ENCODE measurements at regions not wholly inside any gene's neighbourhood (a gene's known extent, or its start where the extent isn't known, plus 50 kb on each side); places are given as distances from the start of the nearest gene placed in this dataset.

DNA sequence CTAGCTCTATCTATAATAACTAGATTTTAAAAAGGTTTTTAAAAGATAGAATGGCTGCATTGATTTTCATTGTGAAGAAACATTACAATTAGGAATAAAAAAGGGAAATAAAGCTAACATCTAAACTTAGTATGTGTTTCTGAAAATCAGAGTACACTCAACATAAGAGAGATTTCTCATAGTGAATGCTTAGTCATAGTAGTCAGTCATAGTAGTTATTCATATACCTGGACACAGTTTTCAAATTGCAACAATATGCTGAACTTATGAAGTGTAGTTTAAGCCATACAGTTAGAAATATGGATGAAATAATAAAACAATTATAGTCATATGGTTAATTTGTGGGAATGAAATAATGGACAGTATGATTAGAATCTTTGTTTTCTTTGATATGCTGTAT is 273.0 kb upstream of the CTNND2 start:
- H3K27me3 ChIP-seq, result no peaks in the 10 kb centered on the region
- H3K9me3 ChIP-seq (ENCODE audit: low read depth), result no peaks in the 10 kb centered on the region
- TF ChIP-seq EZH2phosphoT487 (IDR thresholded peaks at IDR 0.05; ENCODE audit: low read depth, severe bottlenecking, unreplicated experiment), result no peak
- TF ChIP-seq, protein P1, sequence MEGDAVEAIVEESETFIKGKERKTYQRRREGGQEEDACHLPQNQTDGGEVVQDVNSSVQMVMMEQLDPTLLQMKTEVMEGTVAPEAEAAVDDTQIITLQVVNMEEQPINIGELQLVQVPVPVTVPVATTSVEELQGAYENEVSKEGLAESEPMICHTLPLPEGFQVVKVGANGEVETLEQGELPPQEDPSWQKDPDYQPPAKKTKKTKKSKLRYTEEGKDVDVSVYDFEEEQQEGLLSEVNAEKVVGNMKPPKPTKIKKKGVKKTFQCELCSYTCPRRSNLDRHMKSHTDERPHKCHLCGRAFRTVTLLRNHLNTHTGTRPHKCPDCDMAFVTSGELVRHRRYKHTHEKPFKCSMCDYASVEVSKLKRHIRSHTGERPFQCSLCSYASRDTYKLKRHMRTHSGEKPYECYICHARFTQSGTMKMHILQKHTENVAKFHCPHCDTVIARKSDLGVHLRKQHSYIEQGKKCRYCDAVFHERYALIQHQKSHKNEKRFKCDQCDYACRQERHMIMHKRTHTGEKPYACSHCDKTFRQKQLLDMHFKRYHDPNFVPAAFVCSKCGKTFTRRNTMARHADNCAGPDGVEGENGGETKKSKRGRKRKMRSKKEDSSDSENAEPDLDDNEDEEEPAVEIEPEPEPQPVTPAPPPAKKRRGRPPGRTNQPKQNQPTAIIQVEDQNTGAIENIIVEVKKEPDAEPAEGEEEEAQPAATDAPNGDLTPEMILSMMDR (IDR thresholded peaks at IDR 0.05; ENCODE audit: poor library complexity), result no peak
- TF ChIP-seq EZH2 (IDR thresholded peaks at IDR 0.05; ENCODE audit: borderline replicate concordance), result no peak
- H3K9me2 ChIP-seq (replicated peaks; ENCODE audit: insufficient read depth), result no peaks in the 10 kb centered on the region
- H3K36me3 ChIP-seq (replicated peaks; ENCODE audit: insufficient read depth, low read depth), result no peaks in the 10 kb centered on the region
- no peak for DNase-seq (ENCODE audit: low spot score)
- H3K79me2 ChIP-seq, result no peaks in the 10 kb centered on the region
- no peaks in the 10 kb centered on the region for H4K20me1 ChIP-seq (ENCODE audit: insufficient read depth, poor library complexity, severe bottlenecking)
- no peak overlapping the region for H3K4me3 ChIP-seq
- no peak overlapping the region for H3K4me2 ChIP-seq
- H3K27ac ChIP-seq, result no peak overlapping the region
- no peak overlapping the region for H2AFZ ChIP-seq
- H3K4me1 ChIP-seq (ENCODE audit: insufficient read depth), result no peaks in the 10 kb centered on the region

- Histone ChIP-seq H3K79me2 (no peaks in the 10 kb centered on the region), H4K20me1 (ENCODE audit: insufficient read depth, poor library complexity, severe bottlenecking) (no peaks in the 10 kb centered on the region)
Measured at GRCh38 chr5:12175914-12176585, 271.8 kb upstream of the CTNND2 start.

GRCh38 chr5:12174734-12175133 is 270.5 kb upstream of the CTNND2 start:
- Histone ChIP-seq H3K4me3 (no peak overlapping the region), H3K9me2 (replicated peaks; ENCODE audit: insufficient read depth) (no peaks in the 10 kb centered on the region), H2AFZ (no peak overlapping the region), H3K9me3 (ENCODE audit: low read depth) (no peaks in the 10 kb centered on the region), H3K4me1 (ENCODE audit: insufficient read depth) (no peaks in the 10 kb centered on the region), H3K79me2 (no peaks in the 10 kb centered on the region), H3K27me3 (no peaks in the 10 kb centered on the region), H3K27ac (no peak overlapping the region), H3K36me3 (replicated peaks; ENCODE audit: insufficient read depth, low read depth) (no peaks in the 10 kb centered on the region), H3K4me2 (no peak overlapping the region), H4K20me1 (ENCODE audit: insufficient read depth, poor library complexity, severe bottlenecking) (no peaks in the 10 kb centered on the region)
- TF ChIP-seq EZH2 (IDR thresholded peaks at IDR 0.05; ENCODE audit: borderline replicate concordance), result no peak
- TF ChIP-seq EZH2phosphoT487 (IDR thresholded peaks at IDR 0.05; ENCODE audit: low read depth, severe bottlenecking, unreplicated experiment), result no peak
- TF ChIP-seq, protein P1 (IDR thresholded peaks at IDR 0.05; ENCODE audit: poor library complexity), result no peak
- WGBS (ENCODE audit: low lambda C conversion rate, missing lambda C conversion rate), result 80% methylated on average over 2 of the region's 2 CpGs
- DNase-seq (ENCODE audit: low spot score), result no peak

More at GRCh38 chr5:12175914-12176585, 271.8 kb upstream of the CTNND2 start:
- DNase-seq (ENCODE audit: low spot score), result no peak
- Histone ChIP-seq H3K27ac (no peak overlapping the region), H3K4me1 (ENCODE audit: insufficient read depth) (no peaks in the 10 kb centered on the region), H3K4me3 (no peak overlapping the region), H3K36me3 (replicated peaks; ENCODE audit: insufficient read depth, low read depth) (no peaks in the 10 kb centered on the region), H3K27me3 (no peaks in the 10 kb centered on the region), H2AFZ (no peak overlapping the region), H3K4me2 (no peak overlapping the region), H3K9me3 (ENCODE audit: low read depth) (no peaks in the 10 kb centered on the region), H3K9me2 (replicated peaks; ENCODE audit: insufficient read depth) (no peaks in the 10 kb centered on the region)
- TF ChIP-seq, protein P1 (IDR thresholded peaks at IDR 0.05; ENCODE audit: poor library complexity), result no peak
- no peak for TF ChIP-seq EZH2 (IDR thresholded peaks at IDR 0.05; ENCODE audit: borderline replicate concordance)
- WGBS (ENCODE audit: low lambda C conversion rate, missing lambda C conversion rate), result 63% methylated on average over 4 of the region's 4 CpGs

DNA sequence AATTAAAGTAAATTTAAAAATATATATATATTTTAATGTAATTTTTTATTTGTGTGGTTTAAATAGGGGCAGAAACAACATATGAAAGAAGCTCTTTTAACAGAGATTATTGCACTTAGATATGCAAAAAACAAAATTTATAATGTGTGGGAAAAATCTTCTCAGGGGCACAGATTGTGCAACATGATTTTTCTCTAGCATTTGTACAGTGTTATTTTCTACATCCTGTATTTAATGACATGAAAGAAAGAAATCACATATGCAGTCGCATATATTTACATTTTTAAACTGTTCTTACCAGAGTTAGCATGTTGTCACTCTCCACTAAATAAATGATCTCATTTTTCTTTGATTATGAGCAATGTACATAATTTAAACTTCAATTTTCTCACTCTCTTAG is 265.3 kb upstream of the CTNND2 start:
- 56% methylated on average over 1 of the region's 1 CpG for WGBS (ENCODE audit: low lambda C conversion rate, missing lambda C conversion rate)
- H3K4me1 ChIP-seq (ENCODE audit: insufficient read depth), result no peaks in the 10 kb centered on the region
- H3K9me2 ChIP-seq (replicated peaks; ENCODE audit: insufficient read depth), result no peaks in the 10 kb centered on the region
- no peak overlapping the region for H2AFZ ChIP-seq
- no peak for DNase-seq (ENCODE audit: low spot score)
- no peak overlapping the region for H3K4me3 ChIP-seq
- no peaks in the 10 kb centered on the region for H3K36me3 ChIP-seq (replicated peaks; ENCODE audit: insufficient read depth, low read depth)
- H3K4me2 ChIP-seq, result no peak overlapping the region
- TF ChIP-seq EZH2 (IDR thresholded peaks at IDR 0.05; ENCODE audit: borderline replicate concordance) (no peak), EZH2phosphoT487 (IDR thresholded peaks at IDR 0.05; ENCODE audit: low read depth, severe bottlenecking, unreplicated experiment) (no peak)
- TF ChIP-seq, protein P1 (IDR thresholded peaks at IDR 0.05; ENCODE audit: poor library complexity), result no peak
- no peaks in the 10 kb centered on the region for H4K20me1 ChIP-seq (ENCODE audit: insufficient read depth, poor library complexity, severe bottlenecking)
- no peaks in the 10 kb centered on the region for H3K27me3 ChIP-seq
- H3K79me2 ChIP-seq, result no peaks in the 10 kb centered on the region
- H3K27ac ChIP-seq, result no peak overlapping the region
- no peaks in the 10 kb centered on the region for H3K9me3 ChIP-seq (ENCODE audit: low read depth)

Data from hepatocyte (in vitro differentiated cells).